Body of pancreas (tissue), 4 donors: ENCODE measurements at regions not wholly inside any gene's neighbourhood (a gene's known extent, or its start where the extent isn't known, plus 50 kb on each side); places are given as distances from the start of the nearest gene placed in this dataset.

ENCODE experiments used
- CTCF ChIP-seq, 7 experiments: fragments of 450-650 bp in 4 of 7; fragments of 200-600 bp in 3 of 7; sonication (generic) in 3 of 7; IDR thresholded peaks; one replicate each; pipeline ENCODE4 v1.5.1; 2016 to 2019; ENCODE audit warnings: antibody characterized with exemption in 7 of 7
- POLR2A ChIP-seq, 3 donors: fragments of 450-650 bp; IDR thresholded peaks; one replicate each; pipeline ENCODE4 v1.6.1; 2016; ENCODE audit warnings: antibody characterized with exemption in 3 of 3, mild to moderate bottlenecking in 2 of 3

DNA sequence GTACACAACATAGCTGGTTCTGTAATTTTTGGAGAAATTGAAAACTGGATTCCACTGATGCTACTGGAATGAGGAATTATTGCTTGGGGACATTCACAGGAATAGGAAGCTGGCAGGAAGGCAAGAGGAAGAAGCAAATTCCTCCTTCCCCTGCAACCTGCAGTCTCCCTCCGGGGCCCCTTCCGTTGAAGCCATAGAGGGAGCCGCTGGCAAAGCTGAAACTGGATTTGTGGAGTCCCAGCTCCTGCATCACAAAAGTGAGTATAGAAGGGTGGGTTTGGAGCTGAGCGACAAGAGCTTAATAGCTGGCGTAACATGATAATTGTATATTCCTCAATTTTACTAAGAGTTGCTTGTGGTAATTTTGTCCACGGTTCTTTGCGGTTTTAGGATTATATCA lies 190.8 kb downstream of the ADRA2A start:
- no peak for TF ChIP-seq CTCF (IDR thresholded peaks at IDR 0.05)
- TF ChIP-seq POLR2A (IDR thresholded peaks at IDR 0.05), result no peak
